ENCODE measurements at regions not wholly inside any gene's neighbourhood (a gene's known extent, or its start where the extent isn't known, plus 50 kb on each side); places are given as distances from the start of the nearest gene placed in this dataset.

- Histone ChIP-seq H3K79me2 (ENCODE audit: control insufficient read depth, insufficient read depth, low read length) (no peaks in the 10 kb centered on the region), H3K27me3 (ENCODE audit: control insufficient read depth, insufficient read depth, low read length) (no peaks in the 10 kb centered on the region), H2AFZ (ENCODE audit: low read length) (no peak overlapping the region), H3K4me1 (ENCODE audit: control insufficient read depth, extremely low read depth, insufficient read depth, low read length) (no peaks in the 10 kb centered on the region), H3K9ac (ENCODE audit: insufficient read depth, low read length) (no peak overlapping the region), H4K20me1 (ENCODE audit: control insufficient read depth, extremely low read depth, insufficient read depth, low read length) (no peaks in the 10 kb centered on the region), H3K4me3 (replicated peaks in 1 of 4; ENCODE audit: control extremely low read depth in 1 of 4, insufficient read depth in 1 of 4, low read depth in 3 of 4, low read length in 4 of 4) (no peak overlapping the region), H3K4me2 (ENCODE audit: extremely low read depth, insufficient read depth, low read length) (no peak overlapping the region), H3K36me3 (ENCODE audit: control insufficient read depth, insufficient read depth, low read length) (no peaks in the 10 kb centered on the region), H3K9me3 (ENCODE audit: control insufficient read depth, insufficient read depth, low read depth, low read length) (no peaks in the 10 kb centered on the region), H3K27ac (ENCODE audit: insufficient read depth, low read length) (no peak overlapping the region)
- DNase-seq (ENCODE audit: low read depth in 2 of 2) = no peak
- TF ChIP-seq EZH2 (IDR thresholded peaks at IDR 0.05; ENCODE audit: low read length, missing control alignments) (no peak), CTCF (conservative IDR thresholded peaks at IDR 0.05 in 1 of 2, IDR thresholded peaks at IDR 0.05 in 1 of 2; ENCODE audit: low read depth in 1 of 2, low read length in 2 of 2) (no peak)
These were observed 300.9 kb downstream of the CBLN4 start for GRCh38 chr20:55704458-55704857.

GRCh38 chr20:55701467-55701866, 303.9 kb downstream of the CBLN4 start:
- Histone ChIP-seq H3K36me3 (ENCODE audit: control insufficient read depth, insufficient read depth, low read length) (no peaks in the 10 kb centered on the region), H2AFZ (ENCODE audit: low read length) (no peak overlapping the region), H3K4me1 (ENCODE audit: control insufficient read depth, extremely low read depth, insufficient read depth, low read length) (no peaks in the 10 kb centered on the region), H3K4me2 (ENCODE audit: extremely low read depth, insufficient read depth, low read length) (no peak overlapping the region), H3K27ac (ENCODE audit: insufficient read depth, low read length) (no peak overlapping the region), H3K27me3 (ENCODE audit: control insufficient read depth, insufficient read depth, low read length) (no peaks in the 10 kb centered on the region), H4K20me1 (ENCODE audit: control insufficient read depth, extremely low read depth, insufficient read depth, low read length) (no peaks in the 10 kb centered on the region), H3K9ac (ENCODE audit: insufficient read depth, low read length) (no peak overlapping the region), H3K79me2 (ENCODE audit: control insufficient read depth, insufficient read depth, low read length) (no peaks in the 10 kb centered on the region), H3K4me3 (replicated peaks in 1 of 4; ENCODE audit: control extremely low read depth in 1 of 4, insufficient read depth in 1 of 4, low read depth in 3 of 4, low read length in 4 of 4) (no peak overlapping the region), H3K9me3 (ENCODE audit: control insufficient read depth, insufficient read depth, low read depth, low read length) (no peaks in the 10 kb centered on the region)
- no peak for DNase-seq (ENCODE audit: low read depth in 2 of 2)
- TF ChIP-seq CTCF (conservative IDR thresholded peaks at IDR 0.05 in 1 of 2, IDR thresholded peaks at IDR 0.05 in 1 of 2; ENCODE audit: low read depth in 1 of 2, low read length in 2 of 2) (no peak), EZH2 (IDR thresholded peaks at IDR 0.05; ENCODE audit: low read length, missing control alignments) (no peak)

GRCh38 chr20:55696520-55696919, 308.8 kb downstream of the CBLN4 start:
- Histone ChIP-seq H3K4me1 (ENCODE audit: control insufficient read depth, extremely low read depth, insufficient read depth, low read length) (no peaks in the 10 kb centered on the region), H3K9ac (ENCODE audit: insufficient read depth, low read length) (no peak overlapping the region), H3K27ac (ENCODE audit: insufficient read depth, low read length) (no peak overlapping the region), H2AFZ (ENCODE audit: low read length) (no peak overlapping the region), H4K20me1 (ENCODE audit: control insufficient read depth, extremely low read depth, insufficient read depth, low read length) (no peaks in the 10 kb centered on the region), H3K9me3 (ENCODE audit: control insufficient read depth, insufficient read depth, low read depth, low read length) (no peaks in the 10 kb centered on the region), H3K36me3 (ENCODE audit: control insufficient read depth, insufficient read depth, low read length) (no peaks in the 10 kb centered on the region), H3K4me3 (replicated peaks in 1 of 4; ENCODE audit: control extremely low read depth in 1 of 4, insufficient read depth in 1 of 4, low read depth in 3 of 4, low read length in 4 of 4) (no peak overlapping the region), H3K79me2 (ENCODE audit: control insufficient read depth, insufficient read depth, low read length) (no peaks in the 10 kb centered on the region), H3K4me2 (ENCODE audit: extremely low read depth, insufficient read depth, low read length) (no peak overlapping the region), H3K27me3 (ENCODE audit: control insufficient read depth, insufficient read depth, low read length) (no peaks in the 10 kb centered on the region)
- TF ChIP-seq EZH2 (IDR thresholded peaks at IDR 0.05; ENCODE audit: low read length, missing control alignments) (no peak), CTCF (conservative IDR thresholded peaks at IDR 0.05 in 1 of 2, IDR thresholded peaks at IDR 0.05 in 1 of 2; ENCODE audit: low read depth in 1 of 2, low read length in 2 of 2) (no peak)
- DNase-seq (ENCODE audit: low read depth in 2 of 2) = no peak

Measured in fibroblast of lung (primary cell).